ENCODE measurements at regions not wholly inside any gene's neighbourhood (a gene's known extent, or its start where the extent isn't known, plus 50 kb on each side); places are given as distances from the start of the nearest gene placed in this dataset.

DNA sequence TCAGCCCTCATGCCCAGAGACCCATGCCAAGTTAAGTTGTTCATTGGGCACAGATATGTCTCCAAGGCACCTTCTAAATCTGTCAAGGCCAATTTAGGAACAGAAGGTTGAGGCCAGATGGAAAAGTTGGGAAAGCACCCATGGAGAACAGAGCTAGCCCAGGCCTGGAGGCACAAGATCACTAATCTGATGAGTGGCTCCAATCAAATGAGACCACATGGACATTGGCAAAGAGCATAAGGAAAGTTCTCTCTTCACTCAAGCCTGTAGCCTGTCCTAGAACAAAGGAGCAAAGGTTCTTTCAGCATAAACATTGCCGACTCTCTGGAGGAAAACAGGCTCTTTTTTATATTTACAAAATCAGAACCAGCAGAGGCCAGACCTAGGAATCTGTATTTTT is 154.8 kb downstream of the RNF152 start:
- Histone ChIP-seq H3K27me3 (no peaks in the 10 kb centered on the region), H3K4me1 (ENCODE audit: insufficient read depth) (peaks cover 3% of the 10 kb centered on the region), H3K4me3 (no peak overlapping the region), H3K9me3 (no peaks in the 10 kb centered on the region), H3K27ac (no peak overlapping the region), H3K36me3 (no peaks in the 10 kb centered on the region)
- DNase-seq, result no peak
- WGBS, 3 donors, result 46 to 76% (median 67%) methylated on average over 1 of the region's 1 CpG
- intact Hi-C loops (cut with DNase I), result loop anchor here in 1 of 4 donors (10.0 kb wide), 1 partner anchor 103 kb away; no protein-coding TSS in a partner anchor
- TF ChIP-seq POLR2A (IDR thresholded peaks at IDR 0.05), result no peak
- TF ChIP-seq, protein P1, sequence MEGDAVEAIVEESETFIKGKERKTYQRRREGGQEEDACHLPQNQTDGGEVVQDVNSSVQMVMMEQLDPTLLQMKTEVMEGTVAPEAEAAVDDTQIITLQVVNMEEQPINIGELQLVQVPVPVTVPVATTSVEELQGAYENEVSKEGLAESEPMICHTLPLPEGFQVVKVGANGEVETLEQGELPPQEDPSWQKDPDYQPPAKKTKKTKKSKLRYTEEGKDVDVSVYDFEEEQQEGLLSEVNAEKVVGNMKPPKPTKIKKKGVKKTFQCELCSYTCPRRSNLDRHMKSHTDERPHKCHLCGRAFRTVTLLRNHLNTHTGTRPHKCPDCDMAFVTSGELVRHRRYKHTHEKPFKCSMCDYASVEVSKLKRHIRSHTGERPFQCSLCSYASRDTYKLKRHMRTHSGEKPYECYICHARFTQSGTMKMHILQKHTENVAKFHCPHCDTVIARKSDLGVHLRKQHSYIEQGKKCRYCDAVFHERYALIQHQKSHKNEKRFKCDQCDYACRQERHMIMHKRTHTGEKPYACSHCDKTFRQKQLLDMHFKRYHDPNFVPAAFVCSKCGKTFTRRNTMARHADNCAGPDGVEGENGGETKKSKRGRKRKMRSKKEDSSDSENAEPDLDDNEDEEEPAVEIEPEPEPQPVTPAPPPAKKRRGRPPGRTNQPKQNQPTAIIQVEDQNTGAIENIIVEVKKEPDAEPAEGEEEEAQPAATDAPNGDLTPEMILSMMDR (IDR thresholded peaks at IDR 0.05), result no peak

DNA sequence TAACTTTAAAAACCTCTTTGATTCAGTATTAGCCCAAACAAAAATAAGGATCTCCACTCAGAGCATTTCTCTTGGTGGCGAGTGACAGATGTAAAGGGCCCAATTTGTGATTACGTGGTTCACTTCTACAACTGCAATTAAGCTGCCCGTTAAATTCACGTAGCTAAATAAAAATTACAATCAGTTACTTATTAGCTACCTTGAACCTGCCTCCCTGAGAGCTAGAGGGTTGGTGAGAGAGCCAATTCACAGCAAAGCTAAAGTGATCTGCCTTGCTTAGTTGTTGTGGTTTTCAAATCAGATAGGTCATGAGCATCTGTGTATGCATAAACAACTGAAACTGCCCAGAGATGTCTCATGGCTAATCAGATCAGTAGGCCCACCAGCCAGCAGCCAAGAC is 156.7 kb downstream of the RNF152 start:
- 92 to 95% (median 95%) methylated on average over 4 of the region's 4 CpGs for WGBS, 3 donors
- intact Hi-C loops (cut with DNase I), result loop anchor here in 1 of 4 donors (10.0 kb wide), 1 partner anchor 101 kb away; no protein-coding TSS in a partner anchor
- no peaks in the 10 kb centered on the region for H3K4me1 ChIP-seq (ENCODE audit: insufficient read depth)
- no peaks in the 10 kb centered on the region for H3K36me3 ChIP-seq
- no peak for DNase-seq
- H3K27me3 ChIP-seq, result no peaks in the 10 kb centered on the region
- H3K4me3 ChIP-seq, result no peak overlapping the region
- no peaks in the 10 kb centered on the region for H3K9me3 ChIP-seq
- H3K27ac ChIP-seq, result no peak overlapping the region
- TF ChIP-seq EP300 (IDR thresholded peaks at IDR 0.05), result no peak

DNA sequence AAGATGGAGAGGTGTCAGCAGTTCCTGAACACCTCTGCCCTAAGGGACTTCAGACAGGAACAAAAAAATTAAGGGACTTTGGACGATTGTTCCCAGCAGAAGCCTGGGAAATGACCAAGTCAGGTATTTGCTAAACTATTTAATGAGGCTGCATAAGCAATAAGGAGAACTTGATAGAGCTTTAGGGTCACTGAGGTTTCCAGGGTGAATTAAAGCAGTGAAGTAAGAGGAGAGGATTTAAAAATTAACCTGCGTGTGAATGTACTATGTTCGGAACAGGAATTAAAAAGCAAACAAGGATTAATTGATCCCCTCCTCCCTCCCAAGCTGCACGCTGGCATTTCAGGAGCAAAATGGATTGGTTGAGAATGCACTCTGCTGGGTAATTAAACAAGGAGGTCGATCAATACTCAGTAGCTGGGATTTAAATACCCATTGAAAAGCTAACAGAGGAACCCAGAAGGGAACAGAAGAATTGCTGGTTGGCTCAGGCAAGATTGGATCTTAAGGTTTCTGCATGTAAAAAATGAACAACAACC is 157.2 kb downstream of the RNF152 start:
- H3K9me3 ChIP-seq, result no peaks in the 10 kb centered on the region
- WGBS, 3 donors, result 87 to 94% (median 89%) methylated on average over 5 of the region's 5 CpGs
- TF ChIP-seq EP300 (IDR thresholded peaks at IDR 0.05) (no peak), POLR2A (IDR thresholded peaks at IDR 0.05) (no peak)
- TF ChIP-seq, protein P1 (IDR thresholded peaks at IDR 0.05), result no peak
- no peak for DNase-seq
- no peaks in the 10 kb centered on the region for H3K4me1 ChIP-seq (ENCODE audit: insufficient read depth)
- no peaks in the 10 kb centered on the region for H3K36me3 ChIP-seq
- no peak overlapping the region for H3K27ac ChIP-seq
- no peaks in the 10 kb centered on the region for H3K27me3 ChIP-seq
- intact Hi-C loops (cut with DNase I), result loop anchor here in 1 of 4 donors (10.0 kb wide), 1 partner anchor 101 kb away; no protein-coding TSS in a partner anchor
- H3K4me3 ChIP-seq, result no peak overlapping the region

DNA sequence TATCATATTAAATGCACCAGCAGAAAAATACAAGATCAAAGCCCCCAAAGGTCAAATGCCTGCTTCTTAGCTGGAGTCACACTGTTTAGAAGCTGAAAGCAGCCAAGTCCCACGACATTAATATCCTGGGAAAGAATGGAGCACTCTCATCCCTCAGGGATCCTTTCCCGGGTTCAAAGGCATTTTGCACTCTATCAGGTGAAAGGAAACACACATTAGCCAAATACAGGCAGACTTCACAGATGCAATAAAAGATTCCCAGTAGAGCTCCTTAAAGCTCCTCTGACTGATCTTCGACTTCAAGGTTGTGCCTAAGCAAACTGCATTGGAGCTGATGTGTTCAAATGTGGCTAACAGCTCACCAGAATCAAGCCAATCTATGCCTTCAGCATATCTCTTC is 158.4 kb downstream of the RNF152 start:
- no peak overlapping the region for H3K4me3 ChIP-seq
- intact Hi-C loops (cut with DNase I), result loop anchor here in 1 of 4 donors (10.0 kb wide), 1 partner anchor 100 kb away; no protein-coding TSS in a partner anchor
- H3K9me3 ChIP-seq, result no peaks in the 10 kb centered on the region
- no peaks in the 10 kb centered on the region for H3K27me3 ChIP-seq
- no peaks in the 10 kb centered on the region for H3K36me3 ChIP-seq
- WGBS, 3 donors, result 53 to 66% (median 61%) methylated on average over 3 of the region's 3 CpGs
- H3K27ac ChIP-seq, result no peak overlapping the region
- no peak for DNase-seq
- TF ChIP-seq EP300 (IDR thresholded peaks at IDR 0.05) (no peak), POLR2A (IDR thresholded peaks at IDR 0.05) (no peak)
- H3K4me1 ChIP-seq (ENCODE audit: insufficient read depth), result no peaks in the 10 kb centered on the region

DNA sequence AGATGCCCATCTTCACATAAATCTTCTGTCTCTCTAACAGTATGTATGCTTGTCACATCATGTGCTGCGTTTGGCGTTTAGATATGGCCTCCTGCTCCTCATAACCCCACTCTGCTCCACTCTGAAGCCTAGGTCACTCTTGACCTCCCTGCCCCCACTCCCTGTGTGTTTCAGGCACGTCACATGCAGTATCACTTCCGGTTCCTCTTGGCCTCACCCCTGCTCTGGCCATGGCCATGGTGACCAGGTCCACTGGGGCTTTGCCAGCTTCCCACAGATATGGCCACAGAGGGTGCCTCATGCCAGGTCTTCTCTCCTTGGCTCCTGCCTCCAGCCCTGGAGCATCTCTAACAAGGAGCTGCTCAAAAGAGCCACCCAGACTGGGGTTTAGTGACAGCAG is 160.0 kb downstream of the RNF152 start:
- Histone ChIP-seq H3K36me3 (no peaks in the 10 kb centered on the region), H3K27ac (peak overlapping the region in 1 of 2 donors; percentile 46), H3K27me3 (no peaks in the 10 kb centered on the region), H3K4me1 (ENCODE audit: insufficient read depth) (no peaks in the 10 kb centered on the region), H3K9me3 (no peaks in the 10 kb centered on the region), H3K4me3 (no peak overlapping the region)
- WGBS, 3 donors, result 79 to 90% (median 81%) methylated on average over 4 of the region's 4 CpGs
- intact Hi-C loops (cut with DNase I), result loop anchor here in 1 of 4 donors (10.0 kb wide), 1 partner anchor 98 kb away; no protein-coding TSS in a partner anchor
- no peak for DNase-seq
- TF ChIP-seq, protein P1 (IDR thresholded peaks at IDR 0.05), result no peak
- TF ChIP-seq POLR2A (IDR thresholded peaks at IDR 0.05) (no peak), EP300 (IDR thresholded peaks at IDR 0.05) (no peak)

Measured in ovary (tissue), 7 donors.